H1 (cell line): ENCODE measurements at regions not wholly inside any gene's neighbourhood (a gene's known extent, or its start where the extent isn't known, plus 50 kb on each side); places are given as distances from the start of the nearest gene placed in this dataset.

ENCODE experiments used
- BCL11A ChIP-seq, 2 experiments: IDR thresholded peaks; one replicate each; pipeline ENCODE4 v1.6.1; 2011; ENCODE audit warnings: low read depth in 2 of 2, low read length in 2 of 2, mild to moderate bottlenecking in 2 of 2
- EP300 ChIP-seq, 2 experiments: IDR thresholded peaks; 1 replicate in 1 of 2; 2 replicates in 1 of 2; pipeline ENCODE4 v1.6.1; 2011 to 2012; ENCODE audit warnings: low read depth in 2 of 2, low read length in 2 of 2, mild to moderate bottlenecking in 2 of 2, borderline replicate concordance in 1 of 2, inconsistent platforms in 1 of 2, moderate library complexity in 1 of 2
- JUND ChIP-seq: IDR thresholded peaks from 2 replicates; pipeline ENCODE4 v1.6.1; 2011; ENCODE audit warnings: mild to moderate bottlenecking, improper control_type of control experiment, low read length
- TF ChIP-seq, protein P1 (sequence below): IDR thresholded peaks from 2 replicates; pipeline ENCODE4 v1.6.1; 2012; ENCODE audit warnings: inconsistent platforms
- TF ChIP-seq, protein P2 (sequence below): IDR thresholded peaks from 2 replicates; pipeline ENCODE4 v1.6.1; 2011; ENCODE audit warnings: low read length, improper control_type of control experiment

DNA sequence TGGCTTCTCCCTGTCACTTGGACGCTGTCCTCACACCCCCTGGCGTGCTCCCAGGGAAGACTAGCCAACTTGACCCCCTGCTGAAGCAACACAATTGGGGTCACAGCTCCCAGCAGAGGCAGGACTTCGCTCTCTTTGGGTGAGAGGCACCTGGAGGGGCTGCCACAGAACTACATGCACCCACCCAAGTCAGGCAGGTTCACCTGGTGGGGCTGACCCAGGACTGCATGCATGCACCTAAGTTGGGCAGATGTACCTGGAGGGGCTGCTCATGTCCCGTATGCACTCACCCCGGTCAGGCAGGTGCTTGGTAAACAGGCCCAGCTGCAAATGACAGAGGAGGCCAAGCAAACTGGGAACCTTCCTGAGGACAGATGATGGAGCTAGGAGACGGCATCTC lies 154.3 kb upstream of the RPS6KA2 start (continued):
- TF ChIP-seq, protein P1, sequence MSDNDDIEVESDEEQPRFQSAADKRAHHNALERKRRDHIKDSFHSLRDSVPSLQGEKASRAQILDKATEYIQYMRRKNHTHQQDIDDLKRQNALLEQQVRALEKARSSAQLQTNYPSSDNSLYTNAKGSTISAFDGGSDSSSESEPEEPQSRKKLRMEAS = no peak
- TF ChIP-seq BCL11A (IDR thresholded peaks at IDR 0.05; ENCODE audit: low read depth in 2 of 2, low read length in 2 of 2) (no peak), EP300 (IDR thresholded peaks at IDR 0.05; ENCODE audit: borderline replicate concordance in 1 of 2, low read depth in 2 of 2, low read length in 2 of 2) (no peak), JUND (no peak)
- TF ChIP-seq, protein P2, sequence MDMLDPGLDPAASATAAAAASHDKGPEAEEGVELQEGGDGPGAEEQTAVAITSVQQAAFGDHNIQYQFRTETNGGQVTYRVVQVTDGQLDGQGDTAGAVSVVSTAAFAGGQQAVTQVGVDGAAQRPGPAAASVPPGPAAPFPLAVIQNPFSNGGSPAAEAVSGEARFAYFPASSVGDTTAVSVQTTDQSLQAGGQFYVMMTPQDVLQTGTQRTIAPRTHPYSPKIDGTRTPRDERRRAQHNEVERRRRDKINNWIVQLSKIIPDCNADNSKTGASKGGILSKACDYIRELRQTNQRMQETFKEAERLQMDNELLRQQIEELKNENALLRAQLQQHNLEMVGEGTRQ = no peak
